Occipital lobe (tissue), 1 donor: ENCODE measurements at regions not wholly inside any gene's neighbourhood (a gene's known extent, or its start where the extent isn't known, plus 50 kb on each side); places are given as distances from the start of the nearest gene placed in this dataset.

ENCODE experiments used
- DNase-seq: peaks from one replicate; lab custom pipeline; 2025; lab: John Stamatoyannopoulos, UW

GRCh38 chr6:56378507-56378906 is 131.1 kb upstream of the COL21A1 start:
- no peak for DNase-seq

- DNase-seq: no peak
Measured at GRCh38 chr6:56377295-56377694, 129.9 kb upstream of the COL21A1 start.

- no peak for DNase-seq
Measured at GRCh38 chr6:56375806-56376205, 128.4 kb upstream of the COL21A1 start.

GRCh38 chr6:56374841-56375369 is 127.5 kb upstream of the COL21A1 start:
- no peak for DNase-seq

GRCh38 chr6:56372406-56372995 is 125.1 kb upstream of the COL21A1 start:
- no peak for DNase-seq

- no peak for DNase-seq
Measured at GRCh38 chr6:56370561-56371211, 123.3 kb upstream of the COL21A1 start.

- no peak for DNase-seq
Measured at GRCh38 chr6:56370127-56370540, 122.8 kb upstream of the COL21A1 start.

- DNase-seq: no peak
Measured at GRCh38 chr6:56368491-56368890, 121.1 kb upstream of the COL21A1 start.

GRCh38 chr6:56366141-56366852 is 118.9 kb upstream of the COL21A1 start:
- no peak for DNase-seq

GRCh38 chr6:56364827-56365339 is 117.5 kb upstream of the COL21A1 start:
- DNase-seq: no peak

- DNase-seq: no peak
Measured at GRCh38 chr6:56364431-56364826, 117.0 kb upstream of the COL21A1 start.

- no peak for DNase-seq
Measured at GRCh38 chr6:56363796-56364430, 116.5 kb upstream of the COL21A1 start.

GRCh38 chr6:56361812-56362211 is 114.4 kb upstream of the COL21A1 start:
- no peak for DNase-seq

- DNase-seq: peak; percentile 38
Measured at GRCh38 chr6:56359201-56359899, 112.0 kb upstream of the COL21A1 start.

GRCh38 chr6:56357616-56358373 is 110.4 kb upstream of the COL21A1 start:
- no peak for DNase-seq

- no peak for DNase-seq
Measured at GRCh38 chr6:56356426-56356825, 109.0 kb upstream of the COL21A1 start.

- no peak for DNase-seq
Measured at GRCh38 chr6:56353860-56354259, 106.5 kb upstream of the COL21A1 start.

- no peak for DNase-seq
Measured at GRCh38 chr6:56350628-56351260, 103.4 kb upstream of the COL21A1 start.

GRCh38 chr6:56349194-56349593 is 101.8 kb upstream of the COL21A1 start:
- no peak for DNase-seq

GRCh38 chr6:56348578-56348977 is 101.2 kb upstream of the COL21A1 start:
- no peak for DNase-seq
